KMS-11 (cell line): ENCODE measurements at regions not wholly inside any gene's neighbourhood (a gene's known extent, or its start where the extent isn't known, plus 50 kb on each side); places are given as distances from the start of the nearest gene placed in this dataset.

ENCODE experiments used
- H2AFZ ChIP-seq: fragments of 200-600 bp; sonication (generic); 2 replicates; pipeline ENCODE4 v1.6.1; 2016; ENCODE audit warnings: antibody characterized with exemption, mixed run types, low read depth
- H3K27ac ChIP-seq: fragments of 200-600 bp; sonication (generic); 2 replicates; pipeline ENCODE4 v1.6.1; 2016; ENCODE audit warnings: mild to moderate bottlenecking, mixed run types
- H3K27me3 ChIP-seq: fragments of 200-600 bp; sonication (generic); 2 replicates; pipeline ENCODE4 v1.6.1; 2017; ENCODE audit warnings: mild to moderate bottlenecking, low read depth, mixed run types, moderate library complexity; ENCODE audit not compliant: insufficient read depth
- H3K36me3 ChIP-seq: fragments of 200-600 bp; sonication (generic); 2 replicates; pipeline ENCODE4 v1.6.1; 2017; ENCODE audit warnings: mild to moderate bottlenecking, mixed run types; ENCODE audit not compliant: insufficient read depth
- H3K4me1 ChIP-seq: fragments of 200-600 bp; sonication (generic); 2 replicates; pipeline ENCODE4 v1.6.1; 2016; ENCODE audit warnings: mild to moderate bottlenecking, low read depth, mixed run types; ENCODE audit not compliant: poor library complexity, severe bottlenecking
- H3K4me2 ChIP-seq: fragments of 200-600 bp; sonication (generic); 2 replicates; pipeline ENCODE4 v1.7.0; 2016; ENCODE audit warnings: mild to moderate bottlenecking, mixed run types
- H3K4me3 ChIP-seq: fragments of 200-600 bp; sonication (generic); IDR thresholded peaks from 2 replicates; pipeline ENCODE4 v1.6.1; 2017; ENCODE audit warnings: low read depth, low read length, mixed read lengths; ENCODE audit not compliant: insufficient read depth
- H3K79me2 ChIP-seq: fragments of 200-600 bp; sonication (generic); 2 replicates; pipeline ENCODE4 v1.6.1; 2016; ENCODE audit warnings: low read depth, mixed run types; ENCODE audit not compliant: insufficient read depth
- H3K9ac ChIP-seq: fragments of 200-600 bp; sonication (generic); 2 replicates; pipeline ENCODE4 v1.6.1; 2016; ENCODE audit warnings: mild to moderate bottlenecking, mixed run types
- H4K20me1 ChIP-seq: fragments of 200-600 bp; sonication (generic); 2 replicates; pipeline ENCODE4 v1.6.1; 2016; ENCODE audit warnings: mild to moderate bottlenecking, mixed run types; ENCODE audit not compliant: insufficient read depth
- TF ChIP-seq, protein P1 (sequence below): fragments of 200-600 bp; sonication (generic); conservative IDR thresholded peaks from 2 replicates; pipeline ENCODE4 v1.6.1; 2017; ENCODE audit warnings: low read depth, mild to moderate bottlenecking, antibody characterized with exemption, low read length, moderate library complexity, mixed read lengths

DNA sequence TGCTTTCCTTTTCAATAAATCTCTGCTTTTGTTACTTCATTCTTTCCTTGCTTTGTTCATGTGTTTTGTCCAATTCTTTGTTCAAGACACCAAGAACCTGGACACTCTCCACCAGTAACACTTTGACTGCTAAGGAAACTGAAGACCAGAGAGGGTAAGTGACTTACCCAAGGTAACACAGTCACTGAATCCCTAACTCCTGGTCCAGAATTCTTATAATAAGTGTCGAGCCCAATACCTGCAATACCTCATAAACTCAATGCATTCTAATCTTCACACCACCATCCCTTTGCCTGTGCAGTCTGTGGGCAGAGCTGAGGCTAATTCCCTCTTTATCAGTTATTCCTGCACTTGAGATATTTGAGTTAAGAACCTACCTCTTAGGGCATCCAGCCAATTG, 237.8 kb downstream of the UACA start:
- no peak overlapping the region for H3K9ac ChIP-seq
- no peak overlapping the region for H3K27ac ChIP-seq
- H3K36me3 ChIP-seq, result no peaks in the 10 kb centered on the region
- TF ChIP-seq, protein P1, sequence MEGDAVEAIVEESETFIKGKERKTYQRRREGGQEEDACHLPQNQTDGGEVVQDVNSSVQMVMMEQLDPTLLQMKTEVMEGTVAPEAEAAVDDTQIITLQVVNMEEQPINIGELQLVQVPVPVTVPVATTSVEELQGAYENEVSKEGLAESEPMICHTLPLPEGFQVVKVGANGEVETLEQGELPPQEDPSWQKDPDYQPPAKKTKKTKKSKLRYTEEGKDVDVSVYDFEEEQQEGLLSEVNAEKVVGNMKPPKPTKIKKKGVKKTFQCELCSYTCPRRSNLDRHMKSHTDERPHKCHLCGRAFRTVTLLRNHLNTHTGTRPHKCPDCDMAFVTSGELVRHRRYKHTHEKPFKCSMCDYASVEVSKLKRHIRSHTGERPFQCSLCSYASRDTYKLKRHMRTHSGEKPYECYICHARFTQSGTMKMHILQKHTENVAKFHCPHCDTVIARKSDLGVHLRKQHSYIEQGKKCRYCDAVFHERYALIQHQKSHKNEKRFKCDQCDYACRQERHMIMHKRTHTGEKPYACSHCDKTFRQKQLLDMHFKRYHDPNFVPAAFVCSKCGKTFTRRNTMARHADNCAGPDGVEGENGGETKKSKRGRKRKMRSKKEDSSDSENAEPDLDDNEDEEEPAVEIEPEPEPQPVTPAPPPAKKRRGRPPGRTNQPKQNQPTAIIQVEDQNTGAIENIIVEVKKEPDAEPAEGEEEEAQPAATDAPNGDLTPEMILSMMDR, result no peak
- no peaks in the 10 kb centered on the region for H3K27me3 ChIP-seq
- peaks cover 10% of the 10 kb centered on the region for H3K4me1 ChIP-seq
- no peak overlapping the region for H2AFZ ChIP-seq
- no peak overlapping the region for H3K4me3 ChIP-seq
- no peaks in the 10 kb centered on the region for H3K79me2 ChIP-seq
- no peaks in the 10 kb centered on the region for H4K20me1 ChIP-seq
- no peak overlapping the region for H3K4me2 ChIP-seq

DNA sequence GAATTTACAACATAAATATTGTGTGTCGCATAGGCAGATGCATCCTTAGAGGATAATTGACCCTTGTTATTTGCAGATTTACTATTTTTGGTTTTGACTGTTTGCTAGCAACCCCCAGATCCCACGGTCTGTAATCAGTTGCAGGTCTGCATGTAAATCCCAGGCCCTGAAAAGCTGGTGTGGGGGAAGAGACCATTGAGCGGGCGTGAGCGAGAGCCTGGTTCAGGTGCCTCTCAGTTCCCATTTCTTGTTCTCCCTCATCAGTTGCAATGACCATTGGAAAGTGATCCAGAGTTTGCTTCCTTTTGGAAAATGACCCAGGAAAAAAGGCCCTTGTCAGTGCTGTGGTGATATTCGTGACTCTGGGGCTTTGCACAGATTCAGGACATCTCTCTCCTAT, 238.9 kb downstream of the UACA start:
- H3K27ac ChIP-seq, result no peak overlapping the region
- no peaks in the 10 kb centered on the region for H3K79me2 ChIP-seq
- no peaks in the 10 kb centered on the region for H3K36me3 ChIP-seq
- TF ChIP-seq, protein P1, result no peak
- no peak overlapping the region for H3K4me3 ChIP-seq
- no peak overlapping the region for H3K9ac ChIP-seq
- no peak overlapping the region for H2AFZ ChIP-seq
- H3K27me3 ChIP-seq, result no peaks in the 10 kb centered on the region
- peaks cover 10% of the 10 kb centered on the region for H3K4me1 ChIP-seq
- H3K4me2 ChIP-seq, result no peak overlapping the region
- H4K20me1 ChIP-seq, result no peaks in the 10 kb centered on the region

DNA sequence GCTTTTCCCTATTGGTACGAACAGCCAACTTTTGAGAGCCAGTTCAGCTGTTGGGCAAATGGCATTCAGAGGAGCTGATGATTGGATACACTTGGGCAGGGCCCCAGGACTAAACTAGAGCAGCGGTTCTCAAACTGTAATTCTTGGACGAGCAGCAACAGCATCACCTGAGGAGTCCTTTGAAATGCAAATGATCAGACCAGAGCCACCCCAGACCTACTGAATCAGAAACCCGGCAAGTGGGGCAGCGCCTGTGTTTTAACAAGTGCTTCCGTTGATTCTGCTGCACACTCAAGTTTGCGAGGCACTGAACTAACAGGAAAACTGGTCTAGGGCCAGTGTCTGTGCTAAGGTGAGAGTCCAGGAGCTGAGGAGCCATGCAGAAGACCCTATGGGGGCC, 239.7 kb downstream of the UACA start:
- Histone ChIP-seq H3K27ac (no peak overlapping the region), H3K9ac (no peak overlapping the region), H3K27me3 (no peaks in the 10 kb centered on the region), H3K36me3 (no peaks in the 10 kb centered on the region), H3K79me2 (no peaks in the 10 kb centered on the region), H3K4me1 (peaks cover 10% of the 10 kb centered on the region), H4K20me1 (no peaks in the 10 kb centered on the region), H2AFZ (no peak overlapping the region), H3K4me3 (no peak overlapping the region), H3K4me2 (no peak overlapping the region)
- TF ChIP-seq, protein P1, result no peak

DNA sequence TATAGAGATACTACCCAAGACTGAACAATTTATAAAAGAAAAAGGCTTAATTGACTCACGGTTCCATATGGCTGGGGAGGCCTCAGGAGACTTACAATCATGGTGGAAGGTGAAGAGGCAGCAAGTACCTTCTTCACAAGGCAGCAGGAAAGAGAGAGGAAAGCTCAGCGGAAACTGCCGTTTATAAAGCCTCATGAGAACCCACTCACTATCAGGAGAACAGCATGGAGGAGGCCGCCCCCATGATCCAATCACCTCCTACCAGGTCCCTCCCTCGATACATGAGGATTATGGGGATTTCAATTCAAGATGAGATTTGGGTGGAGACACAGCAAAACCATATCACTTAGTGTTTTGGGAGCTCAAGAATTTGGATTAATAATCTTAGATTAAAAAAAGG, 240.2 kb downstream of the UACA start:
- Histone ChIP-seq H3K4me1 (peaks cover 6% of the 10 kb centered on the region), H3K36me3 (no peaks in the 10 kb centered on the region), H3K4me3 (no peak overlapping the region), H3K27me3 (no peaks in the 10 kb centered on the region), H3K9ac (no peak overlapping the region), H3K4me2 (no peak overlapping the region), H2AFZ (no peak overlapping the region), H3K27ac (no peak overlapping the region), H4K20me1 (no peaks in the 10 kb centered on the region), H3K79me2 (no peaks in the 10 kb centered on the region)
- TF ChIP-seq, protein P1, result no peak
